ENCODE measurements at regions not wholly inside any gene's neighbourhood (a gene's known extent, or its start where the extent isn't known, plus 50 kb on each side); places are given as distances from the start of the nearest gene placed in this dataset.

DNA sequence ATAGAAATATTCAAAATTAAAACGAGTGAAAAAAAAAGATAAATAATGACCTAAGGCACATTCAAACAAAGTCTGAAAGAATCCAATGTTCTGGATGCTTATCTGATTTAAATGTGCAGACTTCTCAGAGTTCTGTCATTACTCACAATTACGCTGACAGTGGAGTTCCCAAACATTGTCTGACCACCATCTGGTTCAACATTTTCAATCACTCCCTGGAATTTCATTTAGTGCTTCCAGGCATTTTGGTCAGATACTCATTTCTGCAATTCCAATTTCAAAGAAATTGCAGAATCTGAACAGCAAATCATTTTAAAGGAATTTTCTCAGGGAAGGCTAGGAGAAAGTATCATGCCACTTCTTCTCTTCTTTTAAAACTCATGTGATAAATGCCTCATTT is 398.2 kb upstream of the PDE3A start:
- DNase-seq (ENCODE audit: insufficient read length, low spot score) = no peak
- FAIRE-seq = no peak

DNA sequence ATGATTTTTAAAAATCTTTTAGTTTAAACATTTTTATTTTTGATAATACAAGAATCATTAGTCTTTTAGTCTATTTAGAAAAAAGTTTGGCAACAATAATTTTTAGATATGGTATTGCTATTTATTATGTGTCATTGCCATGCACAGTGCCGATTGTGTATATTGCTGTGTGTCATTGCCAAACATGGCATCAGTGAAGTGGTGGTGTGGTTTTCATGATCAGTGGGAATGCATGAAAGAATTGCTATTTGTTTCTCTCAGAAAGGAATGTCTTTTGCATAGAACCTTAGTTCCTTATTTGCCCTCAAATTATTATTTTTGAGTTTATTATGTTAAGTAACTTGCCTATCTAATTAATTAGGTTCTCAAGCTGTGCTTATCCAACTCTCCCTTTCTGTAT is 397.5 kb upstream of the PDE3A start:
- no peak for DNase-seq (ENCODE audit: insufficient read length, low spot score)
- FAIRE-seq = no peak

DNA sequence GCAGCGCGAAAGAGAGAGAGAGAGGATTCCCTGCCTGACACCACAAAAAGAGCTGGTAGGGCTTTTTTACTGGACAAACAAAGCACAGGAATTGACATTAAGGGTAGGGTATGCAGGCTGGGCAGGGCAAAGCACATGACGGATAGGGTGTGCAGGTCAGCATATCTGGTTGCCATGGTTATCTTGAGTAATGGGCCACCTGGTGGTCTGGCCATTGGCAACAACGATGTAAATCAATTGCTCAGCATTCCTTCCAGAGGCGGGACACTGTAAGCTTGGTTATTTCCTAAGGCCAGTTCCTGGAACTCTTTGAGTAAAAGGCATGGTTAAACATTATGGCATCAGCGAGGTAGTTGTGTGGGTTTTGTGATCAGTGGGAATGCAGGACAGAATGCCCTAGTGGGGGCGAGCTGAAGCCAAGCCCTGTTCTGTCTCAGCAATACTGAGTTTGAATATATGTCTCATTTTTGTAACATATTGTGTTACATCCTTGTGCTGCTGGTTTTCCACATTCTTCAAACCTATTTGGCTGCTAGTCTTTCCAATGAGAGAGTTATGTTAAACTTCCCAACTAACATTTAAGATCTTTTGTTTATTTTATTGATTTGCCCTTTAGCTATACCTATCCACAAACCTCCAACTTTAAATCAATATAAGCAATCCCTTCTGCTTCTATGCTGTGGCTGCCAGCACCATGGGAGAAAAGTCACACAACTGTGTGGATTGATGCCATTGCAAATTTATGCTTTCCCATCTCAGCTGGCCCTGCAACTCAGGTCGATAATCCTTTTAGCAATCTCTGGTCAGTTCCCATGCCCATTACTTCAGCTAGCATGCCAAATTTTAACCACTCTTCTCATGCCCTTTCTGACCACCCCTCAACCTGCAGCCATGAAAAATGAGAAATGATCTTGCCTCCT is 396.7 kb upstream of the PDE3A start:
- DNase-seq (ENCODE audit: insufficient read length, low spot score) (no peak), FAIRE-seq (no peak)

DNA sequence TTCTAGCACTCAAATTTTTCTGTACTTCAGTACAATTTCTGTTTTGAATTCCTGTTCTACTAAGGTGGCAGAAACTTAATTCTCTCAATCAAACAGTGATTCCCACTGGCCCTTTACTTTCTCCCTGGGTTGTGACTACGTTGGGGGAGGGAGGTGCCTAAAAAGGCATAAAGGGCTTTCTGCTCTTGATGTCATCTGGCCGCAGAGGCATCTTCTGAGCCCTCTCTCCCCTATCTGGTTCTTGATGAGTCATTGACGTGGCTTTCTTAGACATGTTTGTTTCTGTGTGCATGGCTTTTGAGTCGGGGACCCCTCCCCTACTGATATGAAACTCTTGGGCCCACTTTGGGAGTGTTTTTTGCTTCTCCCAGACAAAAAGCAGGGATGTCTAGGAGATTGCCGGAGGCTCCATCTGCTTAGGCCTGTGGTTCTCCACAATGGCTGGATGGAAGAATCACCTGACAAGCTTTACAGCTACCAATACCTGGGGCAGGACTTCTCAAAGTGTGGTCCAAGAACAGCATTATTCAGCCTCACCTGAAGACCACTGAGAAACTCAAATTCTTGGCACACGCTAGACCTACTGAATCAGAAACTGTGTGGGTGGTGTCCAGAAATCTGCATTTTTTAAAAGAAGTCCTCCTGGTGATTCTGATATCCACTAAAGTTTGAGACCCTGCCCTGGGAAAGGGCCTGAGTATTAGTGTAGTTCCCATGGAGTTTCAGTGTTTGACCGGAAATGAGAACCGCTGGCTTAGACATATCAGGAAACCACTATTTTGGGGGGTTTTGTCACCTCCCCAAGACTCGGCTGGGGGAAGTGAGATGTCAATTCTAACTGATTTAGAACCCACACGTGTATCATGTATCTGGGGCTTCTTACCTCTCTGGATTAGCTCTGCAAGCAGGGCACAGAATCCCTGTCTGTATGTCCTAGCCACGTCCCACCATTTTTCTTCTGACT is 395.7 kb upstream of the PDE3A start:
- DNase-seq (ENCODE audit: insufficient read length, low spot score) (no peak), FAIRE-seq (no peak)

DNA sequence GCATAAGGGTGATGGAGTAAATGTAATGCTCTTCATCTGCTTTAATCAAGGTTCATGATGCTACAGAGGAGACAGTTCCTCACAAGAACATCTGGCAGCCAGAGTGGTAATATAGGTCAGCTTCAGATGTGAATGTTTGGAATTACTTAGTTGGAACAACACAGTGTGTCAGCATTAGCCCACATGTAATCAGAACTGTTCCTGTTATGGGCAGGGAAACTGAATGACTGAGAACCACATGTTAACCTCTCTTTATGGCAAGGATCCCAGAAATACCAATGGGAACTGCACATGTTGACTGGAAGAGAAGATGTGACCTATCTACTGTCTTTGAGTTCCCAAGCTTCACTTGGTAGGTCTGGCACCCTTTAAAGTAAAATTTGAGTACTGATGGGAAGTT is 390.1 kb upstream of the PDE3A start:
- DNase-seq (ENCODE audit: insufficient read length, low spot score) (no peak), FAIRE-seq (no peak)

DNA sequence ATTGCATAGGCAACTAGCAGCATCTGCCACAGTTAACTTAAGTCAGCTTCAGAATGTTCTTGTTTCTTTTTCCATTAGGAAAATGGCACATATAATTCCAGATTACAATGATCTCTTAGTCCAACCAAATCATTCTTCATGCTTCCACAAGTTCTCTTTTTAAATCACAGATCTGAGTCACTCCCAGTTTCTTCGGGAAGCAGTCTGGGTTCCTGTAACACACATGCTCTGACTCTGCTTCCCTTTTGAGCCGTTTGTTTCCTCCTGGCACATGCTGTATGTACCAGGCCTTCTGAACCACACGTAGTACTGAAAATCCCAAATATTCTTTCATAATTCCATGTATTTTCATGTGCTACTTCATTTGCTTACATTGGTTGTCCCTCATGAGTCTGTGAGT is 388.8 kb upstream of the PDE3A start:
- FAIRE-seq = no peak
- DNase-seq (ENCODE audit: insufficient read length, low spot score) = no peak

DNA sequence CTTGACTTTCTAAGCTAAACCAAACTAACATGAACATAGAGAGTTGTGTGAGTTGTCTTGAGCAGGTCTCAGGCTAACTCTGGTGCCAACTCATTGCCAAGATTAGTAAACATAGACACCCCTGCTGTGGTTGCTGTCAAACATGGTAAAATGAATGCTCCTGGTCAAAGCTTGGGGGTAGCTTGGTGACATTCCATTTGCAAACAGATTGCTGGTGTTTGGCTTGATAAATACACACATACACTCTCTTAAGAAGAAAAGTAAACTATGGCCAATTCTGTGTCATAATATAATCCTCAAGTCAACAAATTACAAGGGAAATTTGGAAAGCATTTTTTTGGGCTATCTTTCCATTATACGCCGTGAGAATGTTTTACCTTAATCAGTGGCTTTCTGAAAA is 386.4 kb upstream of the PDE3A start:
- no peak for DNase-seq (ENCODE audit: insufficient read length, low spot score)
- FAIRE-seq = no peak

DNA sequence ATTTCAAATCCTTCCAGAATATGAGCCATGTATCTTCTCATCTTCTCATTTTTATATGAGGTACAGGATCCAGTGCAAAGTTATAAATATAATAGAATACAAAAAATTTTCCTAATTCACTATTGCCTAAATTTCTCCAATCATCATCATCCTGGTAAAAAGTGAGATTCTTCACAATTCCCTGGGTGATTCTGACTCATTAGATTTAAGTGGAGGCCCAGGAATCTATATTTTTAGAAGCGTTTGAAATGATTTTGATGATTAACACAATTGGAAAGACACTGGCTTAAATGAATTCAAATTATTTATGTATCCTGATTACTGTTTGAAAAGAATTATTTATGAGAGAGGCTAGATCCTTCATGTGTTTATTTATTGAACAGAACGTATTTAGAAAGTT is 380.3 kb upstream of the PDE3A start:
- no peak for FAIRE-seq

DNA sequence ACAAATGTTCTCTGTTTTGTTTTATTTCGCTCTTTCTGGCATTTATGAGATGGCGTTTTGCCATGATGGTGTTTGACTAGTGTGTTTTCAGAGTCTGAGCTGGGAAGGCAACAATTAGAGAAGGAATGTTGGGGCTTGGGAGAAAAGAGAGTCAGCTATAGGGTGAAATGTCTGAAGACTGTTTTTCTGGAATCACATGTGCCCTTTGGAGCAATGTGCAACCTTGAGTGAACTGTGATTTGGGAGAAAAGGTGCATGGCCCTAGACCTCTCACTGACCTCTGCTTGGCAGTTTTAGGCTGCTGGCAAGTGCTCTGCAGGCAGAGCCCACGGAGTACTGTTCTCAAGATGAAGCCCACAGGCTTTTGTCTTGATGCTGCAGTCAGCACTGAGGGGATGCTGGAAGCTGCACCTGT is 379.9 kb upstream of the PDE3A start:
- no peak for DNase-seq (ENCODE audit: insufficient read length, low spot score)
- FAIRE-seq = no peak

More for the DNA sequence above, 380.3 kb upstream of the PDE3A start:
- no peak for DNase-seq (ENCODE audit: insufficient read length, low spot score)

DNA sequence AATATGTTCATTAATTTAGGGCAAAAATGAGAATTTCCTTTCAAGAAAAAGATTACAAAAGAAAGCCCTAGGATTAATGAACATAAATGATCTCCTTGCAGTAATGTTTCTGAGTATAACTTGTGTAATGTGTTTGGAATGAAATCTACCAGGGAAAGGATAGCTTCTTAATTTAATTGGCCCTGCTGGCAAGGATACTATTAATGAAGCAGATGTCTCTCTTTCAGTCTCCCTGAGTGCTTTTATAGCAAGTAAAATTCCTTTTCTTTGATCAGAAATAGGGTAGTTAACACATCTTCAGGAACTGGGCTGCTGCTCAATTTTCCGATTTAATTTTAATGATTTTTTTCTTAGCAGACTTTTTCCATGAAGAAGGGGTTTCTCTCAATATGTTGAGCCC is 379.4 kb upstream of the PDE3A start:
- FAIRE-seq (no peak), DNase-seq (ENCODE audit: insufficient read length, low spot score) (no peak)

DNA sequence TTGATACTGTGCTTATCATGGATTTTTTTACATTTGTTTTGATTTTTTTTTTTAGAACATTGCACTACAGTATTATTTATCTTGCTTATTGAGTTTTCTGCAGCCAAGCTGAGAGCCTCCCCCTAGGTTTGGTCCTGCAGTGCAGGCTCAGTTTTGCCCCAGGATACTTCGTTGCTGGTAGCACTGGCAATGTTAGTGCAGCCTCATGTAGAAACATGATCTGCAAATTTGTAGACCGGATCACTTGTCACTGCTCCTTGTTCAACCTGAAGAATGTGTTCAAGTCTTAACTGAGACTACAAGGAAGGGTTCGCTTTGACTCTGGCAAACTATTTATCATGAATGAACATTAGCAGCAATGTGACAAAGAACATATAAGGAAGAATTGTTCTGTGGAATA is 377.2 kb upstream of the PDE3A start:
- no peak for DNase-seq (ENCODE audit: insufficient read length, low spot score)
- no peak for FAIRE-seq

DNA sequence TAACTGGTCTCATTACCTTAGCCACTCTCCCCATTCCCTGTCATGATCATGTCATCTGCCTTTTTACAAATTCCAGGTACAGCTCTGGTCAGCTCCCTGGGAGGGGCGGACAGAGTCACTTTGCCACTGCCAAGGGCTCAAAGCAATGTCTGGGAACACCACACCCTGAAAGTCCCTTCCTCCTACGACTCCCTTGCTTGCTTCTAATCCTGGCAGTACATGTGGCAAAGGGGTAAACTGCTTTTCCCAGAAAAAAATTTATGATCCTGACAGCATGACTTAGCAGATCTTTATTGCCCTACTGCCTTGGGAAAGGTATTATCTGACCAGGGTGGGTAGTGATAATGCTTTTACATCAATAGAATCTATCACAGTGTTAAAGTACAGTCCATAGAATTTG is 376.0 kb upstream of the PDE3A start:
- DNase-seq (ENCODE audit: insufficient read length, low spot score) (no peak), FAIRE-seq (no peak)

DNA sequence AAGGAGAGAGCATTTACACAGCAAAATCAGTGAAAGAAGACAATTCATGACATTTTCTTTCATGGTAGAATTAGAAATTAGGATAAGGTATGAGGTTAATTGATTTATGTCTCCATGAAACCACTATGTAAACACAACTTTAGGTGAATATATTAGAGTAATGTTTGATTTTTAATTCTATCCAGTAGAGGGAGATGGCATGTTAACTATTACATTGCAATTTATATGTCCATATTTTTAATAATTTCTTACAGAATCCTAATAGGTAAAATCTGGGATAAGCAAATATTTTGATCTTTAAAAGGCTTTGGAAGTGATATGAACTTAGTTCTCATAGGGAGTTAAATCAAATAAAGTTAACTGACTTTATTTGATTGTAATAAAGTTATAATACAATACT is 373.4 kb upstream of the PDE3A start:
- DNase-seq (ENCODE audit: insufficient read length, low spot score) = no peak
- no peak for FAIRE-seq

DNA sequence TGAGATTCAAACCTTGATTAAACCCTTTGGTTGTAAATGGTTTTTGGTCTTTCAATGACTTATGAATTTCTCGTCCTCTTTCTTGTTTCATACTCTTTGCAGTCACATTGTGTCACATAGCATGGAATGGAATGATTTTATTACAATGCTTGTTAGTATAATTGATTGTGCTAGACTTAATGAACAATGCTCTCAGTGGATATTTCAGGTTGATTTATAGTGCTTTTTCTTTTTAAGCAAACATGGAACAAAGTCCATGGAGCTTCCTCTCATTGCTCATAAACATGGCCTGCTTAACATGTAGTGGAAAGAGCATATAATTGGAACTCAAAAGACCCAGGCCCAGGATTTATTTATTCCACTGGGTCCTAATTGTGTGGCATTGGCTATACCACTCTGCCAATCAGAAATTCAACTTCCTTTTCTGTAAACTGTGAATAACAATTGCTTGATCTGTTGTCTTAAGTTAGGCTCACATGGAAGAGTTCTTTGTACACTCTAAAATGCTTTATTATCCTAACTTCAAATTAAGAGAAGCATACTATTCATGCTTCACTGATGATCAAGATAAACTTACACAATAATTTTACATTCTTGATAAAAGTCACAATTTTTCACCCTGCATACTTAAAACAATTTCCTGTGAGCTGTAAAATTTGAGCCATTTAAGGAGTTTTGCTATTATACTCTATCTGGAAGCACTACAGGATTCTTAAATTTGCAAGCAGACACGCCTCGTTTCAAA is 370.5 kb upstream of the PDE3A start:
- no peak for FAIRE-seq
- no peak for DNase-seq (ENCODE audit: insufficient read length, low spot score)

DNA sequence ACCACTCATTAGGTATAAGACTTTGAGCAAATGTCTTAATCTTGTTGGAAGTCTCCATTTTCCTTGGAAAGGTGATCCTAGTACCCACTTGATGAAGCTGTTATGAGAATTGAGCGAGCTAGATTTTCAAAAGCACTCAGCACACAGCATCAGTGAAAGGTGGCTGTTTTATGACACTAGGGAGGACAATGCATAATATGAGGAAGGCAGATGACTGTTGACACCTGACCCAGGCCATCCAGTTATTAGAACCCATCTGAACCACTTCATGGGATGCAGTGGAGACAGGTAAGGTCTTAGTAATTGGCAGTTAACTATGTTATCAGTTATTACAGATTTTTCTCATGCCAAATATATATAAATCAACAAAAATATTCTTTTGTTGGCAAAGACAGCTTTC is 369.9 kb upstream of the PDE3A start:
- FAIRE-seq = no peak
- no peak for DNase-seq (ENCODE audit: insufficient read length, low spot score)

DNA sequence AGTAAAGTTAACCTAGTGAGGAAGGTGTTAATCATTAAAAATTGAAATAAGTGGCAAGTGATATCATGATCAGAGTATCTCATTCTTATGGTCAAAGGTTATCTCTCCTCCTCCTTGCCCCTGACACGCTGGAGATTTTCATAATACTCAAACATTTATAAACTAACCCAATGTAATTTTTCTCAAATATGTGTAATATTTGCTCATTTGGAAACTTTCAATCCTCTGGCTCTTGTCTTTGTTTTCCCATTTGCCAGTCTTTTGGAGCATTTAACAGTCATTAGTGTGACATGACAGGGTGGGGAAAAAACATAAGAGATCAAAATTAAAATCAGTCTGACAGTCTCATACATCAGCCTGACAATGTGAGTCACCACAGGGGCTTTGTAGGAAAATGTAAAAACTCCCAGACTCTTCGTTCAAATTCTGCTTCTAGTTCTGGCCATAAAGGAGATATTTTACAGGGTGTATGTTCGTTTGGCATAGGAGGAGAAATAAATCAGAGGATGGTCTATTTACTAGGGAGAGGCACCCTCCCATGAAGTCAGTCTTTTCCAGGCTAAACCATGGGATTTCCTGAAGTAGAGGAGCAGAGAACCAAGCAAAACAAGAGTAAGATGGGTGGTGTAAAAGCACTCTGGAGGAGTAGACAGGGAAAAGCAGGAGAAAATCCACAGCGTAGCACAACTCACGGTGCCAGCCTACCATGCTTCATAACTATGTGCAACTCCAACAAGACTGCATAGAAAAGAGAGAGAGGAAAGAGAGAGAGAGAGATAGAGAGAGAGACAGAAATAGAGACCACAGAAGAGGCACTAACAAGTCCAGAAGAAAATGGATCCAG is 369.2 kb upstream of the PDE3A start:
- no peak for DNase-seq (ENCODE audit: insufficient read length, low spot score)

DNA sequence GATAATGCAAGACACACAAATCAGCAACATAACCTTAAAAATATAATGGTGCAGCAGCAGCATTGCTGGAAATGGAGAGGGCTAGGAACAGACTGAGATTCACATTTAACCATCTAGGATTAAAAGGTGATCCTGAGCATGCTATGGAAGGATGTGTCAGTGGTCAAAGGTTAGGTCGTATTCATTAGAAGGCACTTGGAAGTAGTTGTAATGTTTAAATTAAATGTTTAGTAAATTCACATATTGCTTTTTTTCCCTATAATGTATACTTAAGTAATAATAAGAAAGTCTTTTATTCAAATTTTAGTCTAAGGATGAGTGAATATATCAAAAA is 368.6 kb upstream of the PDE3A start:
- DNase-seq (ENCODE audit: insufficient read length, low spot score) = no peak
- no peak for FAIRE-seq

More for the DNA sequence above, 369.2 kb upstream of the PDE3A start:
- no peak for FAIRE-seq

DNA sequence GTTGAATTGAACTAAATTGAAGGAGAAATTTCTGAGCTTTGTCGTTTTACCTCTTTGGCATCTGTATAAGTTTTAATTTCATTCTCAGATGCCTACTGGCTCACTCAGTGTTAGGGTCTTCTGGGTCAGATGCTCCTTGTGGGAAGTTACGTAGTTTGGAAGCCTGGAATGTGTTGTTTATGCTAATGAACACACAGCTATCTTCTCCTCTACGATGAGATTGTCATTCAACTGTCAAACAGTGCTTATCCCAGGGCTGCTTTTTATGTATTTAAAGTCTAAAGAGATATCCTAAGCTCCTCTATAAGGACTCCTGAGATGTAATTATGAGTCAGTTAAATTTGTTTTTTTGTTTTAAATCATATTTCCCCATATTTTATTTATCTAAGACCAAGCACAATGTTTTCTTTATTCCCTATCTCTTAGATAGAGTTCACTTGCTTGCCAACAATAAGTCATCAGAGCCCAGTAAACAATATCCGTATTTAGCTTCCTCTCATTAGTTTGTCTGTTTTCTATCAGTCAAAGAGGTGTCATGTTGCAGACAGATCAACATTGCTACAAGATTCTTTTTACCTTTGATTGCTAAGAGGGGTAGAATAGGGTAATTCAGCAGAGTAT is 368.0 kb upstream of the PDE3A start:
- DNase-seq (ENCODE audit: insufficient read length, low spot score) (no peak), FAIRE-seq (no peak)

DNA sequence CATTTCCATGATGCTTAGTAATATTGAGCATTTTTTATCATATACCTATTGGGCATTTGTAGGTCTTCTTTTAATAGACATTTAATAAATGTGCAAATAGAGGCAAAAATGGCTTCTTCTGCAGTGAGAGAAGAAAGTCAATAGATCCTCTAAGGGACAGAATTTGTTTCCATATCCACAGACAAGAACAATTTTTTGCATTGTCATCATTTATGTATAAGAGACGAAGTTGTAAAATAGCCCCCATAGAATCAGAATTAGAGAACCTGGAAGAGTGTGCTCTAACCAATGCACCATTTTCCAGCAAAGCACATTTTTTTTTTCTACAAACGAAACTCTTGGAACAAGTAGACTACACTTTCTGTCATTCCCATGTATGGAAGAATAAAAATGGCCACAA is 365.1 kb upstream of the PDE3A start:
- DNase-seq (ENCODE audit: insufficient read length, low spot score) = no peak
- FAIRE-seq = no peak

DNA sequence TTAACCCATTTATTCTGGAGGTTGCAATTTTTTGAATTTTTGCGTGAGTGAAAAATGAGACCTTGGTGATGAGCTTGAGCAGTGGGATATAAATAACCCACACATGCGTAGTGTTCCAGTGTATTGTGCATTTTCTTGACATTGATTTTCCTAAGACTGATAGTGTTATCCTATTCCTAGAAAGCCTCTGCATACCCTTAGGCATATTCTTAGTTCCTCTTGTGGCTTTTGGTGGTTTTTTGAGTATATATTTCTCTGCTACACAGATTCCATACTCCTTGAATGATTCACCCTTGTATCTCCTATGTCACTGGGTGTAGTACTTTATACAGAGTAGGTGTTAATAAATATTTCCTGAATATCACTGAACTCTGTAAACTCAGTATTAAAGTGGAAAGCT is 363.4 kb upstream of the PDE3A start:
- DNase-seq (ENCODE audit: insufficient read length, low spot score) (no peak), FAIRE-seq (no peak)
